ENCODE measurements at regions not wholly inside any gene's neighbourhood (a gene's known extent, or its start where the extent isn't known, plus 50 kb on each side); places are given as distances from the start of the nearest gene placed in this dataset.

- Histone ChIP-seq H3K36me3 (no peaks in the 10 kb centered on the region), H3K4me1 (no peaks in the 10 kb centered on the region), H3K9me3 (no peaks in the 10 kb centered on the region), H3K27me3 (no peaks in the 10 kb centered on the region), H3K27ac (no peak overlapping the region), H3K4me3 (no peak overlapping the region)
- intact Hi-C loops (cut with DNase I; ENCODE audit: low total_unique reads): loop anchor here (10.0 kb wide), 1 partner anchor 260 kb away; no protein-coding TSS in a partner anchor
- no peak for TF ChIP-seq POLR2A (IDR thresholded peaks at IDR 0.05)
- TF ChIP-seq CTCF (IDR thresholded peaks at IDR 0.05): no peak
- no peak for DNase-seq
Measured at GRCh38 chr14:100644383-100644782, 57.2 kb upstream of the BEGAIN start.

- H3K27me3 ChIP-seq: no peaks in the 10 kb centered on the region
- intact Hi-C loops (cut with DNase I; ENCODE audit: low total_unique reads): loop anchor here (10.0 kb wide), 1 partner anchor 260 kb away; no protein-coding TSS in a partner anchor
- no peak for DNase-seq
Measured at GRCh38 chr14:100644784-100645183, 57.6 kb upstream of the BEGAIN start.

DNA sequence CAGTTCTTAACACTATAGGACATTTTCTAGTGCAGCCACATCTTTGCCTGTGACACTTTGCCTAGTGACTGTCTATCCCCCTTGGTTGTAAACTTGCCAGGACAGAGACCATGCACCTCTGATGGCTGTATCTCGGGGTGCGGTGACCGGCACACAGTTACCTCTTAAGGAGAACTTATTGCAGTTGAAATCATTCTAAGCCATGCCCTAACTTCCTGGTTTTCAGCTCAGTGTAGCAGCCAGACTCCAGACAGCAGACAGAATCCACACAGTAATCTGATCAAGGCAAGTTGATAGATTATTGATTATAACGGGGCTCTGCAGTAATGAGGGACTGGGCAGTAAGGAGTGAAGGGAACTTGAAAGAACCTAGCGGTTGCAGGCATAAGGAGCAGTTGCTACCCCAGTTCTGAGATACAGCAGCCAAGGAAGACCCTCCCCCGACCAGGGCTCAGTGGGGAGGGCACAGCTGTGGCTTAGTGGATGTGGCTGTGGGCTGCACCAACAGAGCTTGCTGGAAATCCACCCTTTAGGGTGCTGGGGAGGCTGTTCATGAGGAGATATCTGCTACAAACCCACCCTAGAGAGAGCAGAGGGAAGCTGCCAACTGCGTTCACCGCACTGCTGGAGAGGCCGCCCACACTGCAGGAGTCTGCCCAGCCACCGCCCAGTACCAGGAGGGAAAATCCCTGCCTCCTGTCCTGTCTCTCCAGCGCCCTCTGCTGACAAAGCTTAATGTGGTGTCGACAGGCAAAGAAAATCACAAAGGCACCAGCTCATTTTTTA lies 58.2 kb upstream of the BEGAIN start:
- H3K4me3 ChIP-seq: no peak overlapping the region
- H3K36me3 ChIP-seq: no peaks in the 10 kb centered on the region
- no peaks in the 10 kb centered on the region for H3K9me3 ChIP-seq
- H3K4me1 ChIP-seq: no peaks in the 10 kb centered on the region
- no peak overlapping the region for H3K27ac ChIP-seq
- peak; percentile 57 to 76 for DNase-seq
- intact Hi-C loops (cut with DNase I; ENCODE audit: low total_unique reads): loop anchor here (10.0 kb wide), 1 partner anchor 261 kb away; no protein-coding TSS in a partner anchor
- H3K27me3 ChIP-seq: no peaks in the 10 kb centered on the region
- TF ChIP-seq CTCF (IDR thresholded peaks at IDR 0.05) (peak; percentile 47 to 75 (median 60)), POLR2A (IDR thresholded peaks at IDR 0.05) (no peak)

More at GRCh38 chr14:100644784-100645183, 57.6 kb upstream of the BEGAIN start:
- no peaks in the 10 kb centered on the region for H3K36me3 ChIP-seq
- H3K4me1 ChIP-seq: no peaks in the 10 kb centered on the region
- H3K9me3 ChIP-seq: no peaks in the 10 kb centered on the region
- H3K4me3 ChIP-seq: no peak overlapping the region
- H3K27ac ChIP-seq: no peak overlapping the region
- TF ChIP-seq CTCF (IDR thresholded peaks at IDR 0.05): no peak
- TF ChIP-seq POLR2A (IDR thresholded peaks at IDR 0.05): no peak

DNA sequence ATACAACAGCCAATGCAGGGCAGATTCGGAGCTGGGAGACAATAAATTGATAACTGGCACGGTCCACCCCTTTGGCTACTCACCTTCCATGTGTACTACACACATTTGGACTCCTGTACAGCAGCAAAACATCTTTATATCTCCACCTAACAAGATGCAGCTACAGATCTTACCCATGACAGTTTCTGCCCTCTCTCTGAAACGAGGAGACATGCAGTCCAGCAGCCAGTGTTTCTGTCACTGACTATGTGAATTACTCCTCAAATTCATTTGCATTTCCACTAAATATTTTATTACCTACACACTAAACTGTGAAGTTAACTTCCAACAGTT lies 58.7 kb upstream of the BEGAIN start:
- Histone ChIP-seq H3K4me3 (no peak overlapping the region), H3K4me1 (no peaks in the 10 kb centered on the region), H3K9me3 (no peaks in the 10 kb centered on the region), H3K36me3 (no peaks in the 10 kb centered on the region), H3K27ac (no peak overlapping the region), H3K27me3 (no peaks in the 10 kb centered on the region)
- intact Hi-C loops (cut with DNase I; ENCODE audit: low total_unique reads): loop anchor here (10.0 kb wide), 1 partner anchor 261 kb away; no protein-coding TSS in a partner anchor
- no peak for DNase-seq
- TF ChIP-seq POLR2A (IDR thresholded peaks at IDR 0.05) (no peak), CTCF (IDR thresholded peaks at IDR 0.05) (no peak)

DNA sequence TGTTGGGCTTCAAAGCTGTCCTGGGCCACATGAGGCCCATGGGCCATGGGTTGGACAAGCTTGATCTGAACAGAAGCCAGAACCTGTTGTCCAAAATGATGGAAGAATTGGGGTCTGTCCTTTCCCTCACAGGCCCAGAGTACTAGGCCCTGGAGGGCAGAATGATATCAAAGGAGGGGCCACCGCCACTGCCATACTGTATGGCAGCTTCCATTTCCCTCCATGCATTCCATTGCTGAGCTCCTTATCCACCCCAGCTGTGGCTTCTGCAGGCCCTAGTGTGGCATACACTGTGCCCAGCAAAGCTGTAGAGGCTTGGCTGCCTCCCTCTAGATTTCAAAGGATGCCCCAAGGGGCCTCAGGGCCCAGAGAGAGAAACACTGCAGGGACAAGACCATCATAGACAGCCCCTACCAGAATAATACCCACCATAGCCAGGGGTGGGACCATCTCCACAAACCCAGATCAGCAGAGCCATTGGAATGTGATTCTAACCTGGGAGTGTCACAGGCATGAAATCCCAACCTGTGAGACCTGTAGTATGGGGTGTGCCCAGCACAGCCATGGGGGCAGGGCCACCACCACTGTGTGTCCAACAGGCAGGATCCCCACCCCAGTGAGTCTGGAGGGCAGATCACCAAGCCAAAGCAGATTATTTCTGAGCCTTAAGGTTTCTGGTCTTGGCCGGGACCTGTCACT lies 61.4 kb upstream of the BEGAIN start:
- Histone ChIP-seq H3K4me3 (no peak overlapping the region), H3K4me1 (no peaks in the 10 kb centered on the region), H3K27ac (no peak overlapping the region), H3K27me3 (no peaks in the 10 kb centered on the region), H3K9me3 (no peaks in the 10 kb centered on the region), H3K36me3 (no peaks in the 10 kb centered on the region)
- no peak for TF ChIP-seq POLR2A (IDR thresholded peaks at IDR 0.05)
- no peak for DNase-seq
- intact Hi-C loops (cut with DNase I; ENCODE audit: low total_unique reads): loop anchor here (10.0 kb wide), 1 partner anchor 264 kb away; no protein-coding TSS in a partner anchor
